HG03439 (cell line): ENCODE measurements at regions not wholly inside any gene's neighbourhood (a gene's known extent, or its start where the extent isn't known, plus 50 kb on each side); places are given as distances from the start of the nearest gene placed in this dataset.
"Not testable (repeated sequence)": the region's sequence is repeated elsewhere in the genome, so short reads cannot be mapped to it uniquely, and the experiment has no call there.

ENCODE experiments used
- ATAC-seq: cut with Tn5 transposase; IDR thresholded peaks from one replicate; pipeline ENCODE4 v1.9.1; 2021; ENCODE audit warnings: mild to moderate bottlenecking, moderate library complexity; ENCODE audit not compliant: unreplicated experiment

DNA sequence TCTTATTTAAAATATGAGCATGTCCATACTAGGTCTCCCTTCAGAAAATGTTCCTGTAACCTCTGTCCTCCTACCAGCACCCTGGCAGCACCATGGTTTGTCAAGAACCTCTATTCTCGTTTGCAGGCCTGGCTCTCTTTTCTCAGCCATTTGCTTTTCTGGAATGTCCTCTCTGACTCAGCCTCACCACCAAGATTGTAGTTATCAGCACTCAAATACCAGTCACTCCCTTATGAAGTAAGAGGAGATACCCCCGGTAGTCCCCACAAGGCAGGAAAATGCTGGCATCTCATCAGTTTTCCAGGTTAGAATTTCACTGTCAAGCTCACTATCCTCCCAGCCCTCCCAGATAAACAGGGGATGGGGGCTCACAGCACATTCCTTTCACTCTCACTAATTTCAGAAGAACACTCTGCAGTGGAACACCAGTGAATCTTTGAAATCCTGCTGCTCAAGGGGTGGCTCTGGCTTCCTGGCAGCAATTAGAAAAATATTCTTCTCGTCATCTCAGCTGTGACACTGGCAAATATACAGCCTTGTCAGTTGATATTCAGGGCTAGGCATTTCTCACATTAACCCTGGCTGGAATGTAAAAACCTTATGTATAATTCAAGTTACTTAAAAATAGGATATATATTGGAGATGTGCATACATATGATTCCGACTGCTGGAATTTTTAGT is 129.2 kb downstream of the TBX18 start:
- no peak for ATAC-seq

DNA sequence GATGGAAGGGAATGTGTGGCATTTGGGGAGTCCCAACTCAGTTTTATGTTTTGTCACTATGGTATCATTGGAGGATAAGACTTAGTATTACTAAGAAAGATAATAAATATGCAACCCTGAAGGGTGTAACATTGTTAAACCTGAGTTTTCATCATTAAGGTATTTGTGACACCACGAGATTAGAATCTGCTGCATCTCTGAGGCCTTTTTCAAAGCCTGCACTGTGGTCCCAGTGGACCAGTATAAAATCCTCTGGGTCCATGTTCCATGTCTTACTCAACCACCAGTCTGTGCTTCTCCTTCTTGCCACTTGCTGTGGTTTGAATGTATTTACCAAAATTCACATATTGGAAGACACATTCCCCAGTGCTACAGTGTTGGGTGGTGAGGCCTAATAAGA is 130.6 kb downstream of the TBX18 start:
- ATAC-seq: no peak

GRCh38 chr6:84626527-84626926 is 137.9 kb downstream of the TBX18 start:
- not testable (repeated sequence) for ATAC-seq

GRCh38 chr6:84625506-84625905 is 138.9 kb downstream of the TBX18 start:
- ATAC-seq: no peak

DNA sequence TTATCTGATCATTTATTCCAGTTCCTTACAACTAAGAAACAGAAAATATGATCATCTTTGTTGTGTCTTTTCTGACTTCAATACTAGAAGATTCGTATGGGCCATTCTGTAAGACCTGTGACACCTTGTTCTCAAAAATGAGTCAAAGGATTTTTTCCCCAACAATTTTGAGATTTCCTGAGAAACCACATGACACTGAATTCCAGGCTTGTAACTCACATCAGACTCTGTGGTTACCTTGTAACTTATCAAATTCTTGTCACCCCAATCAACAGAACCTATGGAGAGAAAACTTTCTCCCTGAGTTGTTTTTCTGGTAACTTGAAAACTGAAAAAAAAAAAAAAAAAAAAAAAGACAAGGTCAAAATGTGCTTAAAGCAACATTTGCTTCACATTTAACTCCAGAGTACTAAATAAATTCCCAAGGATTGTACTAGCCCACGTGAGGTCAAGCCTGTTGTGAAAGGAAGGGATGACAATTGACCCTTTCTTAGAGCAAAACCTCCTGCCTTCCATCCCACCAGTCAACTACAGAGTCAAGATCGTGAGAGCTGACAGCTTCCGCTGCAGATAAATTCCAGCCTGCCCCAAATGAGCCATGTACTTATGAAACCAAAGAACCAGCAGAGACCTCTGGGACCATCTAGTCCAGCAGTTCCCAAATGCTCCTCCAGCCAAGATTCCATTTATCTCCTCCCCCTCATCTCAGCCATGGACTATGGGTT is 140.3 kb downstream of the TBX18 start:
- ATAC-seq: no peak

- ATAC-seq: no peak
Observed at GRCh38 chr6:84618836-84619235, 145.6 kb downstream of the TBX18 start.

GRCh38 chr6:84618046-84618752 is 146.2 kb downstream of the TBX18 start:
- ATAC-seq: no peak

DNA sequence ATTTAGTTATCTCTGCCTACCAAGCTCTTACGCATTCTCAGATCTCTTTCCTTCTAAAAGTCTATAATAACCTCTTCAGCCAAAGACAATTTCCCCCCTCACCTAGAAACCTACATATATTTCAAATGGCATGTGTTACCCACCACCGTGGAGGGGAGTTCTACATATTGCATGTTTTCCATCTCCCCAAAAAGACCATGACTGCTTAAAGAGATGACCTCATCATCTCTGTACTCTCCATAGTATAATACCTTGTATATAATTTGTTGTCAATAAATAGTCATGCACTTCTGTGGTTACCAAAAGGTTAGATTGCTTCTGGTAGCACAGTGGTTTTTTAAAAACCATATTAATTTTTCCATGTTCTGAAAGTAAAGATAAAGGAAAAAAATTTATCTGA is 148.4 kb downstream of the TBX18 start:
- no peak for ATAC-seq

GRCh38 chr6:84615113-84615850 is 149.1 kb downstream of the TBX18 start:
- ATAC-seq: no peak

DNA sequence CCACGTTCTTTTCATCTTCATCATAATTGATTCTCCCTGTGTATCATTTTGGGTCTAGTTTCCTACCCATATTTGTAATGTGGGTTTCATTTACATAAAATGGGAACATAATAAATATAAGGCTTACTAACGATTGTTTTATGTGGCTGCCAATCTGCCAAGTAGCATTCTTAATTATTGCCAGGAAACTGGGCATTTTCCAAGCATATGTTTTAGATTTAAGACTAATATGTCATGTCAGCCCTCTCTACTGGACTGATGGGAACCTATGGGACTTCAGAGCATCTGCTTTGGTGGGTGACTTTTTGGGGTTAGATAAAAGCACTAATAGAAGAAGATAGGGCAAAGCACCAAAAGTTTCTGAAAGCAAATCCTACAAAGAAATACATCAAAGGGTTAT is 157.5 kb downstream of the TBX18 start:
- ATAC-seq: no peak

DNA sequence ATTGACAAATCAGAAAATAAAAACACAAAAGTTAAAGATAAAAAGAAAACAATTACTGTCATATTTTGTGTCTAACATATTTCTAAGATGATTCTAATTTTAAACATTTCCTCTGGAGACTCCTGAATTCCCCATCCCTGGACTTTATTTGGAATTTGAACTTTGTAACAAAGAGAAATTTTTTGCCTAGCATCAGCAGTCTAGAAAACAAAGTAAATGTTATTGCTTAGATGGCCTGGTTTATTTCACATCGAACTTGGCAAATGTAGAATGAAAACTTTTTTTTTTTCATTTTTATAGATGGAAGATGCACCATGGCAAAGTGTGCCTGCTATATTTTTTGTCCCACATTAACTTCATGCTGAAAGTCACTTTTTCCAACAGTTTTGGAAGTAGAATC is 159.1 kb downstream of the TBX18 start:
- no peak for ATAC-seq

DNA sequence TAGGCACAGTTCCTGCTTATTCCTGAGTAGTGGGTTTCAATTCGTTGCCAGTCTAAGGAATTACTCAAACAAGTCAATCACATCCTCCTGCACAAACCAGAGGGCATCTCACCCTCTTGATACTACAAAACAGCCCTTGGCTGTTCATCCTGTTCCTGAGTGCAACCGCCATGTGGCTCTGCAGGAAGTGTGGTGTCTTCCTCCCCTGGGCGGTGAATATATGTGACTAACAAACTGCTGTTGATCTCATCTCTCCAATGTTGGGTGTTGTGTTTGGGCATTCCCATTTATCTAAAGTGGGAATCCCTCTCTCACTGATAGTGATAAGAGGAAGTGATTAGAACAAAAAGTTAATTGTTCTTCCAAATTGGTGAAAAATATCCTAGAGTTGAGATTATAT is 163.0 kb downstream of the TBX18 start:
- ATAC-seq: no peak

DNA sequence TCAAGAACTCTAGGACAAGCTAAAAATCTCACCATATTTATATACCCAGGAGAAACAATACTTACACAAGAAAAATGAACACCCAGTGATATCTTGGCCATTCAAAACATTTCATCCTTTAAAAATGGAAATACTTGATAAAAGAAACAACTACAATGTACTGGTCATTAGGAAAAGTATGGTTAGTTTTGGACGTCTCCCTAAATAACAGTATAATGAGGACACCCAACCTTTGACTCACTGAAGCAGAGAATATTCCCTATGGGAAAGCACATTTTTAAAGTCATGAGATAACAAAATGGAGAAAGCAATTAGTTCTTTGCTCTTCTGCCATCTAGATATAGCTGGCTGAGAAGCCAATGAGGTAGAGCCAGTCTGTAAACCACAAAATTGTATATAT is 164.4 kb downstream of the TBX18 start:
- ATAC-seq: no peak

DNA sequence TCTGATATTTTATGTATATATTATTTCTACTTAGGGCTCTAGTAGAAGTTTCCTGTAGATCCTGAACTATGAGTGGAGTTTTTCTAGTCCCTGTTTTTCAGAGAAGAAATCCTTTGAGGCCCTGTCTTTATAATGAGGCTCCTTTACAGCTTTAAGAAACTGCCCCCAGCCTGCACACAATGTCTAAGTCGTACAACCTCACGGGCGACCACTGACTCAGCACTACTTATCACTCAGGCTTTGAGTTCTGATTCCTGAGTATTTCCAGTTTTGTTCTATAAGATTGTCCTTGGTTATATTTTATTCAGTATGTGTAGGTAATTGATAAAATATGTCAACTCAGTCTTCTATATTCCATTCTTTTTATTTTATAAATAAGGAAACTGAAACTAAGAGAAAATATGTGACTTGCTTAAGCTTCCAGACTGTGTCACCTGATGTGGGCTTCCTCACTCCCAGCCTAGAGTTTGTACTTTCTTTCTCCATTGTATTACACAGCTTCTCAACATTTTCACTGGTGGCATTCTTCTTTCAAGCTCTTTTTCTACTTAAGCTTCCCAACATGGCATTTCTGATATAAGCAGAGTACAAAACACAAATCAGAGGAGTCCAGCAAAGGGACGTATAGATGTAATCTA is 167.0 kb downstream of the TBX18 start:
- ATAC-seq: no peak

GRCh38 chr6:84596488-84596887 is 167.9 kb downstream of the TBX18 start:
- ATAC-seq: no peak

GRCh38 chr6:84588697-84589080 is 175.7 kb downstream of the TBX18 start:
- no peak for ATAC-seq

DNA sequence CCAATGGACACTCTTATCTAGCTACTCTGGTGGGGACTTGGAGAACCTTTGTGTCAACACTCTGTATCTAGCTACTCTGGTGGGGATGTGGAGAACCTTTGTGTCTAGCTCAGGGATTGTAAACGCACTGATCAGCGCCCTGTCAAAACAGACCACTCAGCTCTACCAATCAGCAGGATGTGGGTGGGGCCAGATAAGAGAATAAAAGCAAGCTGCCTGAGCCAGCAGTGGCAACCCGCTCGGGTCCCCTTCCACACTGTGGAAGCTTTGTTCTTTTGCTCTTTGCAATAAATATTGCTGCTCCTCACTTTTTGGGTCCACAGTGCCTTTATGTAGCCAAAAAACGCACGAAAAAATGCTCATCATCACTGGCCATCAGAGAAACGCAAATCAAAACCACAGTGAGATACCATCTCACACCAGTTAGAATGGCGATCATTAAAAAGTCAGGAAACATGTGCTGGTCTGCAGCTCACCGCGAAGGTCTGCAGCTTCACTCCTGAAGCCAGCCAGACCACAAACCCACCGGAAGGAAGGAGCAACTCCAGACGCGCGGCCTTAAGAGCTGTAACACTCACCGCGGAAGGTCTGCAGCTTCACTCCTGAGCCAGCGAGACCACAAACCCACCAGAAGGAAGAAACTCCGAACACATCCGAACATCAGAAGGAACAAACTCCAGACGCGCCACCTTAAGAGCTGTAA is 176.3 kb downstream of the TBX18 start:
- not testable (repeated sequence) for ATAC-seq

GRCh38 chr6:84587202-84587940 is 177.0 kb downstream of the TBX18 start:
- ATAC-seq: not testable (repeated sequence)

- ATAC-seq: no peak
Observed at GRCh38 chr6:84583784-84584183, 180.6 kb downstream of the TBX18 start.

GRCh38 chr6:84582997-84583396 is 181.4 kb downstream of the TBX18 start:
- ATAC-seq: no peak
